GM21786 (cell line): ENCODE measurements at regions not wholly inside any gene's neighbourhood (a gene's known extent, or its start where the extent isn't known, plus 50 kb on each side); places are given as distances from the start of the nearest gene placed in this dataset.

Experiments
- ATAC-seq: cut with Tn5 transposase; IDR thresholded peaks from one replicate; pipeline ENCODE4 v1.9.1; 2021; ENCODE audit not compliant: unreplicated experiment

- no peak for ATAC-seq
These were observed 342.9 kb upstream of the RPS23 start for GRCh38 chr5:82620957-82621600.

- ATAC-seq: no peak
These were observed 340.9 kb upstream of the RPS23 start for GRCh38 chr5:82619097-82619496.

GRCh38 chr5:82614706-82615105, 336.6 kb upstream of the RPS23 start:
- no peak for ATAC-seq

GRCh38 chr5:82613891-82614290, 335.7 kb upstream of the RPS23 start:
- no peak for ATAC-seq

GRCh38 chr5:82610686-82611085, 332.5 kb upstream of the RPS23 start:
- no peak for ATAC-seq

- no peak for ATAC-seq
These were observed 327.4 kb upstream of the RPS23 start for GRCh38 chr5:82605441-82605973.

- ATAC-seq: no peak
These were observed 325.2 kb upstream of the RPS23 start for GRCh38 chr5:82603033-82603987.

GRCh38 chr5:82601861-82602260, 323.7 kb upstream of the RPS23 start:
- ATAC-seq: no peak

GRCh38 chr5:82601077-82601476, 322.9 kb upstream of the RPS23 start:
- ATAC-seq: no peak

GRCh38 chr5:82599692-82600091, 321.5 kb upstream of the RPS23 start:
- no peak for ATAC-seq

- ATAC-seq: no peak
These were observed 320.9 kb upstream of the RPS23 start for GRCh38 chr5:82599030-82599429.

- no peak for ATAC-seq
These were observed 319.3 kb upstream of the RPS23 start for GRCh38 chr5:82597437-82597836.

GRCh38 chr5:82596451-82596850, 318.3 kb upstream of the RPS23 start:
- no peak for ATAC-seq

- ATAC-seq: no peak
These were observed 317.0 kb upstream of the RPS23 start for GRCh38 chr5:82595113-82595512.

- no peak for ATAC-seq
These were observed 315.9 kb upstream of the RPS23 start for GRCh38 chr5:82594097-82594496.

- ATAC-seq: no peak
These were observed 315.3 kb upstream of the RPS23 start for GRCh38 chr5:82593481-82593880.

- ATAC-seq: no peak
These were observed 312.9 kb upstream of the RPS23 start for GRCh38 chr5:82591021-82591515.

- no peak for ATAC-seq
These were observed 312.0 kb upstream of the RPS23 start for GRCh38 chr5:82590112-82590511.

- no peak for ATAC-seq
These were observed 308.6 kb upstream of the RPS23 start for GRCh38 chr5:82586661-82587310.

- ATAC-seq: no peak
These were observed 308.0 kb upstream of the RPS23 start for GRCh38 chr5:82586181-82586580.

- ATAC-seq: no peak
These were observed 306.5 kb upstream of the RPS23 start for GRCh38 chr5:82584631-82585030.
